ENCODE measurements at regions not wholly inside any gene's neighbourhood (a gene's known extent, or its start where the extent isn't known, plus 50 kb on each side); places are given as distances from the start of the nearest gene placed in this dataset.

DNA sequence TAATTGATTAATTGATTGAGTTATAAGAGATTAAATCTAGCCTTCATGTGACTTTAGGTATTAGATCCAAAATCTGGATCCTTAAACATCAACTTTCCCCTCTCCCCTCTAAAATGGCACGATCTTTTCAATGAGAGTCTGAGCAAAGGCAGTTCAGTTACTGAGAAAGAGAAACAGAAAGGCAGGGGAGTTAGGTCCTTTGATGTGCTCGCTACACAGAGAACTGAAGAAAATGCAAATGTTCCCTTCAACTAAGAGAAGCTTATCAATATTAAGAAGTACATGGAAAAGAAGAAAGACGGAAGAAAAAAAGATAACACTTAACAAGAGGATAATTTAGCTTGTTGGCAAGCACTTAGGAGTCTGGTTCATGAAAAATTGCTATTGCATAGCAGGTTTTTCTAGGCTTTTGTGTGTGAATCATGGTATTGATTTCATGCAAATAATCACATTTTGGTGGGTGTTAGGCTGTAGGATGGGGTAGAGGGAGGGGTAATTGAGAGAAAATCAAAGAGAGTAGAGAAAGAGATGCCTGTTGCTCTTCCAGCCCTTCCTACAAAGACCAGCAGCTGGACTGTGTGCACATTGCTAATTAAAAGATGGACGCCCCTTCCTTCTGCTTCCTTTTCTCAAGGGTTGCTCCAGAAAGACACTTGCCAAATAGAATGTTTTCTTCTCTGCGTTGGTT, 307.6 kb upstream of the PLXNA2 start:
- TF ChIP-seq, protein P1, sequence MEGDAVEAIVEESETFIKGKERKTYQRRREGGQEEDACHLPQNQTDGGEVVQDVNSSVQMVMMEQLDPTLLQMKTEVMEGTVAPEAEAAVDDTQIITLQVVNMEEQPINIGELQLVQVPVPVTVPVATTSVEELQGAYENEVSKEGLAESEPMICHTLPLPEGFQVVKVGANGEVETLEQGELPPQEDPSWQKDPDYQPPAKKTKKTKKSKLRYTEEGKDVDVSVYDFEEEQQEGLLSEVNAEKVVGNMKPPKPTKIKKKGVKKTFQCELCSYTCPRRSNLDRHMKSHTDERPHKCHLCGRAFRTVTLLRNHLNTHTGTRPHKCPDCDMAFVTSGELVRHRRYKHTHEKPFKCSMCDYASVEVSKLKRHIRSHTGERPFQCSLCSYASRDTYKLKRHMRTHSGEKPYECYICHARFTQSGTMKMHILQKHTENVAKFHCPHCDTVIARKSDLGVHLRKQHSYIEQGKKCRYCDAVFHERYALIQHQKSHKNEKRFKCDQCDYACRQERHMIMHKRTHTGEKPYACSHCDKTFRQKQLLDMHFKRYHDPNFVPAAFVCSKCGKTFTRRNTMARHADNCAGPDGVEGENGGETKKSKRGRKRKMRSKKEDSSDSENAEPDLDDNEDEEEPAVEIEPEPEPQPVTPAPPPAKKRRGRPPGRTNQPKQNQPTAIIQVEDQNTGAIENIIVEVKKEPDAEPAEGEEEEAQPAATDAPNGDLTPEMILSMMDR (IDR thresholded peaks at IDR 0.05): no peak
- no peak for TF ChIP-seq POLR2A (IDR thresholded peaks at IDR 0.05; ENCODE audit: low read depth)
- no peak for TF ChIP-seq POLR2AphosphoS5 (IDR thresholded peaks at IDR 0.05)
